ENCODE measurements at regions not wholly inside any gene's neighbourhood (a gene's known extent, or its start where the extent isn't known, plus 50 kb on each side); places are given as distances from the start of the nearest gene placed in this dataset.

DNA sequence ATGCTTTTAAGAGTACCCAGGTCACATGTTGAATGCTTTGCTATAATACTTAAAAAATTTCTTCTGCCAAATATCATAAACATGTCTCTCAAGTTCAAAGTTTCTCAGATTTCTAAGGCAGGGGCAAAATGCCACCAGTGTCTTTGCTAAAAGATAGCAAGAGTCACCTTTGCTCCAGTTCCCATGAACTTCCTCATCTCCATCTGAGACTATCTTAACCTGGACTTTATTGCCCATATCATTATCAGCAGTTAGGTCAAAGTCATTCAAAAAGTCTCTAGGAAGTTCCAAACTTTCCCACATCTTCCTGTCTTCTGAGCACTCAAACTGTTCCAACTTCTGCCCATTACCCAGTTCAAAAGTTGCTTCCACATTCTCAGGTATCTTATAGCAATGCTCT is 307.6 kb upstream of the TNC start (continued):
- TF ChIP-seq ZNF142 (CRISPR knock-in tag; IDR thresholded peaks at IDR 0.05) (no peak), ZNF143 (CRISPR knock-in tag; IDR thresholded peaks at IDR 0.05) (no peak), ZNF513 (CRISPR knock-in tag; conservative IDR thresholded peaks at IDR 0.05) (no peak)
- TF ChIP-seq, protein P1, sequence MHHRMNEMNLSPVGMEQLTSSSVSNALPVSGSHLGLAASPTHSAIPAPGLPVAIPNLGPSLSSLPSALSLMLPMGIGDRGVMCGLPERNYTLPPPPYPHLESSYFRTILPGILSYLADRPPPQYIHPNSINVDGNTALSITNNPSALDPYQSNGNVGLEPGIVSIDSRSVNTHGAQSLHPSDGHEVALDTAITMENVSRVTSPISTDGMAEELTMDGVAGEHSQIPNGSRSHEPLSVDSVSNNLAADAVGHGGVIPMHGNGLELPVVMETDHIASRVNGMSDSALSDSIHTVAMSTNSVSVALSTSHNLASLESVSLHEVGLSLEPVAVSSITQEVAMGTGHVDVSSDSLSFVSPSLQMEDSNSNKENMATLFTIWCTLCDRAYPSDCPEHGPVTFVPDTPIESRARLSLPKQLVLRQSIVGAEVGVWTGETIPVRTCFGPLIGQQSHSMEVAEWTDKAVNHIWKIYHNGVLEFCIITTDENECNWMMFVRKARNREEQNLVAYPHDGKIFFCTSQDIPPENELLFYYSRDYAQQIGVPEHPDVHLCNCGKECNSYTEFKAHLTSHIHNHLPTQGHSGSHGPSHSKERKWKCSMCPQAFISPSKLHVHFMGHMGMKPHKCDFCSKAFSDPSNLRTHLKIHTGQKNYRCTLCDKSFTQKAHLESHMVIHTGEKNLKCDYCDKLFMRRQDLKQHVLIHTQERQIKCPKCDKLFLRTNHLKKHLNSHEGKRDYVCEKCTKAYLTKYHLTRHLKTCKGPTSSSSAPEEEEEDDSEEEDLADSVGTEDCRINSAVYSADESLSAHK (CRISPR knock-in tag; IDR thresholded peaks at IDR 0.05; ENCODE audit: borderline replicate concordance) = no peak
